Esophagus squamous epithelium (tissue), 5 donors: ENCODE measurements at regions not wholly inside any gene's neighbourhood (a gene's known extent, or its start where the extent isn't known, plus 50 kb on each side); places are given as distances from the start of the nearest gene placed in this dataset.

Experiments used
- DNase-seq: peaks from one replicate; lab custom pipeline; 2025; lab: John Stamatoyannopoulos, UW
- H3K27ac ChIP-seq, 4 donors: fragments of 200-600 bp; sonication (generic); one replicate each; pipeline ENCODE4 v1.5.1; 2016 to 2019; ENCODE audit warnings: mild to moderate bottlenecking in 1 of 4
- H3K27me3 ChIP-seq, 4 donors: fragments of 200-600 bp; sonication (generic); 1 replicate in 3 of 4; 2 replicates in 1 of 4; pipeline versions ENCODE4 v1.5.1 to v1.6.0; 2017 to 2021; ENCODE audit warnings: antibody characterized with exemption in 1 of 4
- H3K36me3 ChIP-seq, 3 donors: fragments of 200-600 bp; sonication (generic); one replicate each; pipeline ENCODE4 v1.5.1; 2016 to 2019
- H3K4me1 ChIP-seq, 3 donors: fragments of 200-600 bp; sonication (generic); one replicate each; pipeline ENCODE4 v1.5.1; 2017 to 2019
- H3K4me3 ChIP-seq, 4 donors: fragments of 200-600 bp; sonication (generic); 1 replicate in 3 of 4; 2 replicates in 1 of 4; pipeline ENCODE4 v1.5.1; 2016 to 2019; ENCODE audit warnings: mild to moderate bottlenecking in 2 of 4, moderate library complexity in 1 of 4
- H3K9me3 ChIP-seq, 3 donors: fragments of 200-600 bp; sonication (generic); one replicate each; pipeline ENCODE4 v1.5.1; 2016 to 2019
- POLR2A ChIP-seq, 4 donors: fragments of 450-650 bp; IDR thresholded peaks; one replicate each; pipeline ENCODE4 v1.6.1; 2017; ENCODE audit warnings: antibody characterized with exemption in 4 of 4, mild to moderate bottlenecking in 4 of 4, moderate library complexity in 3 of 4
- WGBS, 2 donors: methylation state at CpG; one replicate each; pipeline ENCODE4 v1.1.5; 2018; 5-methylcytosine and 5-hydroxymethylcytosine counted together
- intact Hi-C: fragments of 100-400 bp; cut with DNase I; formaldehyde crosslinking; loops from one replicate; pipeline ENCODE4 v1.15.0; 2022
- TF ChIP-seq, protein P1 (sequence below), 6 experiments: fragments of 450-650 bp in 4 of 6; fragments of 200-600 bp in 2 of 6; sonication (generic) in 2 of 6; IDR thresholded peaks; one replicate each; pipeline ENCODE4 v1.5.1; 2016 to 2019; ENCODE audit warnings: antibody characterized with exemption in 6 of 6, mild to moderate bottlenecking in 4 of 6, moderate library complexity in 4 of 6
- donor health status: DM: yes; HTN: yes; CAD: no.

- peaks cover 0 to 5% (median 0%) of the 10 kb centered on the region in 3 donors for H3K9me3 ChIP-seq
- intact Hi-C loops, result no loop called here
These were observed 100.4 kb upstream of the TP63 start for GRCh38 chr3:189530822-189531221.

DNA sequence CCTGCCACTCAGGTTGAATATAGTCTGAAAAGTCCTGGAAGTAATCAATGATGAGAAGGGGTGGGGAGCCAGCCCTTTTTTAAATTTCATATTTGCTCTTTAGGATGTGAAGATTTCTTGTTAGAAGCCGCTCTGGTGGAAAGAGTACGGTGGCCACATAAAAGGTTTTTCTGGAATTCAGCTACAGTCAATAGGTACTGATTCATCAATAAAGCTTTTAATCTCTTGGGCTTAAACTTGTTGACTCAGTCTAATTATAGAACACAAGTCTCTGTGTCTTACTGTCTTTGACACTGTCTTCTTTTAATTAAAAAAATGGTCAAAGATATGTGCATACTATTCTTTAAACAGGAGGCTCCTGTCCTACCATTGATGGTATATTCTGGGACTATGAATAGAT, 99.9 kb upstream of the TP63 start:
- TF ChIP-seq, protein P1, sequence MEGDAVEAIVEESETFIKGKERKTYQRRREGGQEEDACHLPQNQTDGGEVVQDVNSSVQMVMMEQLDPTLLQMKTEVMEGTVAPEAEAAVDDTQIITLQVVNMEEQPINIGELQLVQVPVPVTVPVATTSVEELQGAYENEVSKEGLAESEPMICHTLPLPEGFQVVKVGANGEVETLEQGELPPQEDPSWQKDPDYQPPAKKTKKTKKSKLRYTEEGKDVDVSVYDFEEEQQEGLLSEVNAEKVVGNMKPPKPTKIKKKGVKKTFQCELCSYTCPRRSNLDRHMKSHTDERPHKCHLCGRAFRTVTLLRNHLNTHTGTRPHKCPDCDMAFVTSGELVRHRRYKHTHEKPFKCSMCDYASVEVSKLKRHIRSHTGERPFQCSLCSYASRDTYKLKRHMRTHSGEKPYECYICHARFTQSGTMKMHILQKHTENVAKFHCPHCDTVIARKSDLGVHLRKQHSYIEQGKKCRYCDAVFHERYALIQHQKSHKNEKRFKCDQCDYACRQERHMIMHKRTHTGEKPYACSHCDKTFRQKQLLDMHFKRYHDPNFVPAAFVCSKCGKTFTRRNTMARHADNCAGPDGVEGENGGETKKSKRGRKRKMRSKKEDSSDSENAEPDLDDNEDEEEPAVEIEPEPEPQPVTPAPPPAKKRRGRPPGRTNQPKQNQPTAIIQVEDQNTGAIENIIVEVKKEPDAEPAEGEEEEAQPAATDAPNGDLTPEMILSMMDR (IDR thresholded peaks at IDR 0.05), result no peak
- no peak for TF ChIP-seq POLR2A (IDR thresholded peaks at IDR 0.05)
- Histone ChIP-seq H3K36me3 (no peaks in the 10 kb centered on the region), H3K27me3 (no peaks in the 10 kb centered on the region), H3K4me1 (peaks cover 0 to 13% (median 2%) of the 10 kb centered on the region in 3 donors), H3K27ac (no peak overlapping the region), H3K4me3 (no peak overlapping the region), H3K9me3 (peaks cover 0 to under 1% (median 0%) of the 10 kb centered on the region in 3 donors)
- no peak for DNase-seq
- 41 to 49% methylated on average over 2 of the region's 2 CpGs for WGBS, 2 donors
- intact Hi-C loops, result no loop called here

More at GRCh38 chr3:189530822-189531221, 100.4 kb upstream of the TP63 start:
- Histone ChIP-seq H3K4me3 (no peak overlapping the region), H3K27me3 (no peaks in the 10 kb centered on the region), H3K4me1 (peaks cover 0 to 13% (median 2%) of the 10 kb centered on the region in 3 donors), H3K36me3 (no peaks in the 10 kb centered on the region), H3K27ac (no peak overlapping the region)
- no peak for DNase-seq
- WGBS, 2 donors, result 36 to 43% methylated on average over 4 of the region's 4 CpGs
- TF ChIP-seq, protein P1 (IDR thresholded peaks at IDR 0.05), result no peak
- no peak for TF ChIP-seq POLR2A (IDR thresholded peaks at IDR 0.05)

- 90 to 95% methylated on average over 2 of the region's 2 CpGs for WGBS, 2 donors
- no peaks in the 10 kb centered on the region for H3K27me3 ChIP-seq
- intact Hi-C loops, result no loop called here
- DNase-seq, result no peak
- TF ChIP-seq POLR2A (IDR thresholded peaks at IDR 0.05), result no peak
- TF ChIP-seq, protein P1 (IDR thresholded peaks at IDR 0.05), result no peak
- no peaks in the 10 kb centered on the region for H3K36me3 ChIP-seq
- H3K4me3 ChIP-seq, result no peak overlapping the region
- H3K9me3 ChIP-seq, result no peaks in the 10 kb centered on the region
- peaks cover 0 to 13% (median 2%) of the 10 kb centered on the region in 3 donors for H3K4me1 ChIP-seq
- H3K27ac ChIP-seq, result no peak overlapping the region
These were observed 96.7 kb upstream of the TP63 start for GRCh38 chr3:189534531-189534930.

DNA sequence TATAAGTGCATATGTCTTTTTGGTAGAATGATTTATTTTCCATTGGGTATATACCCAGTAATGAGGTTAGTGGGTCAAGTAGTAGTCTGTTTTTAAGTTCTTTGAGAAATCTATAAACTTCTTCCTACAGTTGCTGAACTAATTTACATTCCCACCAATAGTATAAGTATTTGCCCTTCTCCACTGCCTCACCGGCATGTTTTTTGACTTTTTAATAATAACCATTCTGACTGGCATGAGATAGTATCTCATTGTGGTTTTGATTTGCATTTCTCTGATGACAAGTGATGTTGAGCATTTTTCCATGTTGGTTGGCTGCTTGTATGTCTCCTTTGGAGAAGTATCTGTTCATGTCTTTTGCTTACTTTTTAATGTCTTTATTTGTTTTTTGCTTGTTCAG, 94.1 kb upstream of the TP63 start:
- no peaks in the 10 kb centered on the region for H3K4me1 ChIP-seq
- H3K27ac ChIP-seq, result no peak overlapping the region
- H3K36me3 ChIP-seq, result no peaks in the 10 kb centered on the region
- WGBS, 2 donors, result 73 to 100% methylated on average over 1 of the region's 1 CpG
- no peaks in the 10 kb centered on the region for H3K9me3 ChIP-seq
- intact Hi-C loops, result no loop called here
- H3K27me3 ChIP-seq, result no peaks in the 10 kb centered on the region
- H3K4me3 ChIP-seq, result no peak overlapping the region
- TF ChIP-seq, protein P1 (IDR thresholded peaks at IDR 0.05), result no peak
- no peak for TF ChIP-seq POLR2A (IDR thresholded peaks at IDR 0.05)
- DNase-seq, result no peak

GRCh38 chr3:189547448-189547847, 83.7 kb upstream of the TP63 start:
- no peaks in the 10 kb centered on the region for H3K4me1 ChIP-seq
- H3K36me3 ChIP-seq, result no peaks in the 10 kb centered on the region
- DNase-seq, result no peak
- H3K9me3 ChIP-seq, result peaks cover 0 to 10% (median 3%) of the 10 kb centered on the region in 3 donors
- no peaks in the 10 kb centered on the region for H3K27me3 ChIP-seq
- no peak for TF ChIP-seq POLR2A (IDR thresholded peaks at IDR 0.05)
- TF ChIP-seq, protein P1 (IDR thresholded peaks at IDR 0.05), result no peak
- intact Hi-C loops, result no loop called here
- no peak overlapping the region for H3K27ac ChIP-seq
- H3K4me3 ChIP-seq, result no peak overlapping the region
